Thyroid gland (tissue), 4 donors: ENCODE measurements at regions not wholly inside any gene's neighbourhood (a gene's known extent, or its start where the extent isn't known, plus 50 kb on each side); places are given as distances from the start of the nearest gene placed in this dataset.

ENCODE experiments used
- DNase-seq, 2 donors: peaks; one replicate each; pipeline ENCODE4 v3.0.0-alpha.2; 2019
- H3K27ac ChIP-seq, 3 donors: fragments of 200-600 bp; sonication (generic); 1 replicate in 2 of 3; 2 replicates in 1 of 3; pipeline ENCODE4 v1.5.1; 2016 to 2019; ENCODE audit warnings: mild to moderate bottlenecking in 1 of 3, moderate library complexity in 1 of 3
- H3K27me3 ChIP-seq: fragments of 200-600 bp; sonication (generic); one replicate; pipeline ENCODE4 v1.5.1; 2019
- H3K36me3 ChIP-seq, 2 donors: fragments of 200-600 bp; sonication (generic); one replicate each; pipeline ENCODE4 v1.5.1; 2016 to 2019
- H3K4me1 ChIP-seq, 2 donors: fragments of 200-600 bp; sonication (generic); one replicate each; pipeline ENCODE4 v1.5.1; 2017 to 2019
- H3K4me3 ChIP-seq, 3 donors: fragments of 200-600 bp; sonication (generic); replicated peaks in 1 of 3; 1 replicate in 2 of 3; 2 replicates in 1 of 3; pipeline ENCODE4 v1.5.1; 2016; ENCODE audit warnings: mild to moderate bottlenecking in 1 of 3
- H3K9me3 ChIP-seq: fragments of 200-600 bp; sonication (generic); one replicate; pipeline ENCODE4 v1.5.1; 2017
- CTCF ChIP-seq, 6 experiments: fragments of 200-600 bp in 3 of 6; fragments of 450-650 bp in 3 of 6; sonication (generic) in 3 of 6; IDR thresholded peaks; one replicate each; pipeline ENCODE4 v1.5.1; 2016 to 2019; ENCODE audit warnings: antibody characterized with exemption in 6 of 6, mild to moderate bottlenecking in 2 of 6, inconsistent platforms in 1 of 6, moderate library complexity in 1 of 6
- POLR2A ChIP-seq, 2 donors: fragments of 450-650 bp; IDR thresholded peaks; one replicate each; pipeline ENCODE4 v1.6.1; 2017; ENCODE audit warnings: antibody characterized with exemption in 2 of 2, mild to moderate bottlenecking in 2 of 2, moderate library complexity in 1 of 2
- WGBS, 2 donors: methylation state at CpG; one replicate each; pipeline ENCODE4 v1.1.5; 2017; 5-methylcytosine and 5-hydroxymethylcytosine counted together
- intact Hi-C: fragments of 100-400 bp; cut with DNase I; formaldehyde crosslinking; loops from one replicate; pipeline ENCODE4 v1.15.1; 2023

- DNase-seq, result no peak
- TF ChIP-seq POLR2A (IDR thresholded peaks at IDR 0.05) (no peak), CTCF (IDR thresholded peaks at IDR 0.05) (no peak)
- Histone ChIP-seq H3K4me1 (no peaks in the 10 kb centered on the region), H3K4me3 (no peak overlapping the region), H3K9me3 (no peaks in the 10 kb centered on the region), H3K27me3 (no peaks in the 10 kb centered on the region), H3K27ac (no peak overlapping the region), H3K36me3 (no peaks in the 10 kb centered on the region)
- WGBS, 2 donors, result 57 to 92% methylated on average over 3 of the region's 3 CpGs
- intact Hi-C loops, result no loop called here
Measured at GRCh38 chr13:31504918-31505317, 234.4 kb upstream of the RXFP2 start.

DNA sequence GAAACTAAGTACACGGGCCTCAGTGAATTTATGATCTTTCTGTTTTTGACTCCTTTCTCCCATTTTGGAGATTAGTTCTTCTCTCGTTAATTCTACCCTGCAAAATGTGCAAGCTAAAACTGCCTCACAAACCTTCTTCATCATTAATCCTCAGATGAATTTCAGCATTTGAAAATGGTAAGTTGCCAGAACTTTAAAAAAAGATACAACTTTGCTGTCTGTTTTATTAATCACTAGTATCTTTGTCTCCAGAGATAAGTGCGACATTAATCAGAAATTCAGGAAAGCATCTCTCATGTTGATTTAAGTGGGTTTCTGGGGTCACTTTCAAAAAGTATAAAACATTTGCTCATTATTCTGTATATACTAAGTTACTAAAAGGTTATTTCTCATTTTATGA lies 227.0 kb upstream of the RXFP2 start:
- Histone ChIP-seq H3K4me3 (no peak overlapping the region), H3K27ac (no peak overlapping the region), H3K27me3 (no peaks in the 10 kb centered on the region), H3K9me3 (no peaks in the 10 kb centered on the region), H3K36me3 (no peaks in the 10 kb centered on the region), H3K4me1 (no peaks in the 10 kb centered on the region)
- intact Hi-C loops, result no loop called here
- no peak for TF ChIP-seq POLR2A (IDR thresholded peaks at IDR 0.05)
- TF ChIP-seq CTCF (IDR thresholded peaks at IDR 0.05), result no peak
- DNase-seq, result no peak
- WGBS, 2 donors, result 80 to 85% methylated on average over 3 of the region's 3 CpGs

DNA sequence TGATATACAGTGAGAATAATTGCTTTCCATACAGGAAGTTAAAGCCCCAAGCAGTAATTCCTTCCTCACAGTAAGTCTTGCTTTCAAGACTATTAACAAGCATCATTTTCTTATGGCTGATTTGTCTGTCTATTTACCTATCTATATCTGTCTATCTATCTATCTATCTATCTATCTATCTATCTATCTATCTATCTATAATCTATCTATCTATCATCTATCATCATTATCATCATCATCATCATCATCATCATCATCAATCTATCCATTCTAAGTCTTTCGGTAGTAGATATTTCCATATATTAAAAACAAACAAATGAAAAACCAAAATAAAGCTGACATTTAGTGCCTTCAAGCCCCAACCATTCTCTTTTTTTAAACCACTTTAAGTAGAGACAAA lies 224.4 kb upstream of the RXFP2 start:
- no peaks in the 10 kb centered on the region for H3K36me3 ChIP-seq
- H3K4me1 ChIP-seq, result no peaks in the 10 kb centered on the region
- whole genome bisulfite sequencing, 2 donors, result 88 to 98% methylated on average over 1 of the region's 1 CpG
- H3K4me3 ChIP-seq, result no peak overlapping the region
- intact Hi-C loops, result no loop called here
- TF ChIP-seq CTCF (IDR thresholded peaks at IDR 0.05) (no peak), POLR2A (IDR thresholded peaks at IDR 0.05) (no peak)
- no peak for DNase-seq
- no peaks in the 10 kb centered on the region for H3K27me3 ChIP-seq
- H3K27ac ChIP-seq, result no peak overlapping the region
- no peaks in the 10 kb centered on the region for H3K9me3 ChIP-seq

DNA sequence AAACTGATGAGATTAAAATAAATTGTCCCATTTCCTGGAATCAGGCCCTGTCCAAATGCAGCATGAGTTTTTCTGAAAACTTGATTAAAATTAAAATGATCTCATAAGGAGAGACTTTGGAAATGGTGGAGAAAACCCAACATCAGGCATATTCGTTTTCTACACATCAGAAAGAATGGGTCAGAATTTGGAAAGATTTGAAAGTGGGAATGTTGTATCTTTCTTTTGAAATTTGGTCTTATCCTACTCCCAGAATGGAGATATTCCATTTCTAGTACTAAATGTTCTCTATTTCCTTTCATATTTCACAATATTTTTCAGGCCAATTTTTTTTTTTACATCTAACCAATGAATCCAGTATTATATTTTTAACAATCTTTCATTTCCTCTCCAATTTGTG lies 223.9 kb upstream of the RXFP2 start:
- TF ChIP-seq CTCF (IDR thresholded peaks at IDR 0.05) (no peak), POLR2A (IDR thresholded peaks at IDR 0.05) (no peak)
- Histone ChIP-seq H3K4me3 (no peak overlapping the region), H3K27ac (no peak overlapping the region), H3K9me3 (no peaks in the 10 kb centered on the region), H3K36me3 (no peaks in the 10 kb centered on the region), H3K27me3 (no peaks in the 10 kb centered on the region), H3K4me1 (no peaks in the 10 kb centered on the region)
- no peak for DNase-seq
- intact Hi-C loops, result no loop called here
- WGBS, 2 donors, result 78 to 82% methylated on average over 1 of the region's 1 CpG

- no peaks in the 10 kb centered on the region for H3K9me3 ChIP-seq
- H3K36me3 ChIP-seq, result no peaks in the 10 kb centered on the region
- DNase-seq, result no peak
- H3K4me3 ChIP-seq, result no peak overlapping the region
- 90 to 95% methylated on average over 3 of the region's 3 CpGs for WGBS, 2 donors
- intact Hi-C loops, result no loop called here
- no peak for TF ChIP-seq POLR2A (IDR thresholded peaks at IDR 0.05)
- no peak for TF ChIP-seq CTCF (IDR thresholded peaks at IDR 0.05)
- H3K27ac ChIP-seq, result no peak overlapping the region
- H3K4me1 ChIP-seq, result no peaks in the 10 kb centered on the region
- no peaks in the 10 kb centered on the region for H3K27me3 ChIP-seq
Measured at GRCh38 chr13:31517599-31517998, 221.7 kb upstream of the RXFP2 start.
